ENCODE measurements at regions not wholly inside any gene's neighbourhood (a gene's known extent, or its start where the extent isn't known, plus 50 kb on each side); places are given as distances from the start of the nearest gene placed in this dataset.
A peak's percentile ranks its signal among the peaks of the same experiment; 100 is the strongest.
"Not testable (repeated sequence)": the region's sequence is repeated elsewhere in the genome, so short reads cannot be mapped to it uniquely, and the experiment has no call there.

DNA sequence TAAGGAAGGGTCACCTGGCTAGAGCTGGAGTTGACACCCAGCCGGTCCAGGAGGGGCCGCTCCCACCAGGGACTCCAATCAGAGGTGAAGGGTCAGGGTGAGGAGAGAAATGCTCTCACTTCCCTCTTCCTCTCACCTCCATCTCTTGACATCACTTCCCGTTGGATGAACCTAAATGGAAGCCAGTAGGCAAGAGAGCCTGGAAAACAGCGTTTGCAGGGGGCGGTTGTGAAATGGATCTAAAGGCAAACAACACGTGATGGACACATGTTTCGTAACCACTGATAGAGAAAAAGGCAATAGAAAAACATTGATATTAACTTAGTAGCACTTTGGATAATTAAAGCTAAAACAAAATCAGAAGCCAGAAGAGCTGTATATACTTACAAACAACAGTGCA, 105.6 kb upstream of the FOXA2 start:
- H3K4me3 ChIP-seq (ENCODE audit: control insufficient read depth, low read depth, low read length): no peak overlapping the region
- DNase-seq (ENCODE audit: low read depth): no peak
- TF ChIP-seq, protein P1, sequence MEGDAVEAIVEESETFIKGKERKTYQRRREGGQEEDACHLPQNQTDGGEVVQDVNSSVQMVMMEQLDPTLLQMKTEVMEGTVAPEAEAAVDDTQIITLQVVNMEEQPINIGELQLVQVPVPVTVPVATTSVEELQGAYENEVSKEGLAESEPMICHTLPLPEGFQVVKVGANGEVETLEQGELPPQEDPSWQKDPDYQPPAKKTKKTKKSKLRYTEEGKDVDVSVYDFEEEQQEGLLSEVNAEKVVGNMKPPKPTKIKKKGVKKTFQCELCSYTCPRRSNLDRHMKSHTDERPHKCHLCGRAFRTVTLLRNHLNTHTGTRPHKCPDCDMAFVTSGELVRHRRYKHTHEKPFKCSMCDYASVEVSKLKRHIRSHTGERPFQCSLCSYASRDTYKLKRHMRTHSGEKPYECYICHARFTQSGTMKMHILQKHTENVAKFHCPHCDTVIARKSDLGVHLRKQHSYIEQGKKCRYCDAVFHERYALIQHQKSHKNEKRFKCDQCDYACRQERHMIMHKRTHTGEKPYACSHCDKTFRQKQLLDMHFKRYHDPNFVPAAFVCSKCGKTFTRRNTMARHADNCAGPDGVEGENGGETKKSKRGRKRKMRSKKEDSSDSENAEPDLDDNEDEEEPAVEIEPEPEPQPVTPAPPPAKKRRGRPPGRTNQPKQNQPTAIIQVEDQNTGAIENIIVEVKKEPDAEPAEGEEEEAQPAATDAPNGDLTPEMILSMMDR (conservative IDR thresholded peaks at IDR 0.05; ENCODE audit: control insufficient read depth, insufficient read depth, low read depth, low read length): no peak

DNA sequence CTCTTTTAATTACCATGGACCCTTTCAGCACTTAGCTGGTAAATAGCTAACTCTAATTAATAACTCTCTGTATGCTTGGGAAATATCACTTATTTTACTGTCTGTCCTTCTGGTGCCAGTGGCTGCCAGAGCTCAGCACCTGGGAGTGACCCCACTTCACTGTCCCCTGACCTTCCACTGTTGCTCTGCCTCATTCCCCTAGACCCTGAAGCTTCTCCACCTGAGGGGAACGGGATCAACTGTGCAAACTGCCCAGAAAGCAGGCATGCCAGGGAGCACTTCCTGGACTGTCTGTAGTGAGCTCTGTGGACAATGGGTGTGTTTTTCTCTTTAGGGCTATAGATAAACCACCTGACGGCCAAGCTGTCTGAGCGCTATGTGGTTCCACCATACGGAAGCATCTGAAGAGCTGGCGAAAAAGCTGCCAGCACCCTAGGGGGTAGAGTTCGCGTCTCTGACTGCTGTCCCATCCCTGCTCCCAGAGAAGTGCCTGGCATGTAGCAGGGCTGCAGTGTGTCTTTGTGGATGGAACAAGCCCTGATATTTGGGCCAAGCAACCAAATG, 106.3 kb upstream of the FOXA2 start:
- DNase-seq (ENCODE audit: low read depth): no peak
- H3K4me3 ChIP-seq (ENCODE audit: control insufficient read depth, low read depth, low read length): no peak overlapping the region
- TF ChIP-seq, protein P1 (conservative IDR thresholded peaks at IDR 0.05; ENCODE audit: control insufficient read depth, insufficient read depth, low read depth, low read length): no peak

DNA sequence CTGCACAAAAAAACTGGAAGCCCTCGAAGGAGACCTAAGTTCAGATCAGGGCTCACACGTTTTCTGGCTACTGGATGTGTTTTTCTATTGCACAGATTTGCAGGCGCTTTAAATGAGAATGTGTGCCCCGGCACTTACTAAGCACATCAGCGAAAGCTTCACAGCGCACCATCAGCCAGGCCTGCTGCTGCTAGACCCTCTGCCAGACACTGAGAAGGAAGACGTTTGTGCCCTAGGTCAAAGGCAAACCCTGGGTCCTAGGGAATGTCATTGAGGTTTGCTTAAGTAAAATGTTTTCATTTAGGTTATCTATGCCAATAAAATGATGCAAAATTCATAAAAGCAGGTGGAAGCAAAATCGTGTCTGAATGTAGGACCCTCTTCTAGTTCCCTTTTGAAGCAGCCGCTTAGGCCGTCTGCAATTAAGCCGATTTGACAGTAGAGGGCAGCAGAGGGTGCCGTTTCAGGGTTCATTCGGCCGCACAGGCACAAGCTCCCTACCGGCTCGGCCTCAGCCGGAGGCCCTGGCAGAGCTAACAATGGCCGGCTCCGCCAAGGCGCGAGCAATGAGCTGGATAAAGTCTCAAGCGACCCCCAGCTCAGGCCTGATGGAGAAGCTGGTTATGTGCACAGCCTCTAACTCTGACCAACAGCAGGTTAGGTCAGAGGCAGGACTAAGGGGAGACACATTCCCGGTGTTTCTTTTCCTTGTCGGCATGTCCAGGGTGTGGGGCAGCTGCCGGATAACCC, 107.2 kb upstream of the FOXA2 start:
- peak; percentile 64 for DNase-seq (ENCODE audit: low read depth)
- TF ChIP-seq, protein P1 (conservative IDR thresholded peaks at IDR 0.05; ENCODE audit: control insufficient read depth, insufficient read depth, low read depth, low read length): peak; percentile 83
- H3K4me3 ChIP-seq (ENCODE audit: control insufficient read depth, low read depth, low read length): no peak overlapping the region

- no peak for DNase-seq (ENCODE audit: low read depth)
- no peak overlapping the region for H3K4me3 ChIP-seq (ENCODE audit: control insufficient read depth, low read depth, low read length)
- TF ChIP-seq, protein P1 (conservative IDR thresholded peaks at IDR 0.05; ENCODE audit: control insufficient read depth, insufficient read depth, low read depth, low read length): no peak
Measured at GRCh38 chr20:22692119-22692475, 107.7 kb upstream of the FOXA2 start.

GRCh38 chr20:22692620-22693019, 108.2 kb upstream of the FOXA2 start:
- DNase-seq (ENCODE audit: low read depth): not testable (repeated sequence)

DNA sequence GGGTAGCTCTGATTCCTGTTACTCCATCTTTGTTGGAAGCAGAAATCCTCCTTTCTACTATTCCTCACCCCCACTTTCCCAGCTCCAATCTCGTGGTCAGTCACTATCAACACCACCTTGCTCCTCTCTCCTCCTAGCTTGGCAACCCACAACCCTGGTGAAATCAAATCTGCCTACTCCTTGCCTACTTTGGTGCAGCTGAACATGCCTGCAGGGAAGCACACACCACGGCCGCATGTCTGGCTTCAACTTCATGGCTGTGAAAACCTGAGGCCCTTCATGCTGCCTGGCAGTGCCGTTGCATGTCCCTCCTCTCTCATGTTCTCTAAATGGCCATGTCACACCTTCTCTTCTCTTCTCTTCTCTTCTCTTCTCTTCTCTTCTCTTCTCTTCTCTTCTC, 112.4 kb upstream of the FOXA2 start:
- TF ChIP-seq, protein P1 (conservative IDR thresholded peaks at IDR 0.05; ENCODE audit: control insufficient read depth, insufficient read depth, low read depth, low read length): no peak
- DNase-seq (ENCODE audit: low read depth): no peak
- no peak overlapping the region for H3K4me3 ChIP-seq (ENCODE audit: control insufficient read depth, low read depth, low read length)

More at GRCh38 chr20:22692620-22693019, 108.2 kb upstream of the FOXA2 start:
- H3K4me3 ChIP-seq (ENCODE audit: control insufficient read depth, low read depth, low read length): not testable (repeated sequence)

DNA sequence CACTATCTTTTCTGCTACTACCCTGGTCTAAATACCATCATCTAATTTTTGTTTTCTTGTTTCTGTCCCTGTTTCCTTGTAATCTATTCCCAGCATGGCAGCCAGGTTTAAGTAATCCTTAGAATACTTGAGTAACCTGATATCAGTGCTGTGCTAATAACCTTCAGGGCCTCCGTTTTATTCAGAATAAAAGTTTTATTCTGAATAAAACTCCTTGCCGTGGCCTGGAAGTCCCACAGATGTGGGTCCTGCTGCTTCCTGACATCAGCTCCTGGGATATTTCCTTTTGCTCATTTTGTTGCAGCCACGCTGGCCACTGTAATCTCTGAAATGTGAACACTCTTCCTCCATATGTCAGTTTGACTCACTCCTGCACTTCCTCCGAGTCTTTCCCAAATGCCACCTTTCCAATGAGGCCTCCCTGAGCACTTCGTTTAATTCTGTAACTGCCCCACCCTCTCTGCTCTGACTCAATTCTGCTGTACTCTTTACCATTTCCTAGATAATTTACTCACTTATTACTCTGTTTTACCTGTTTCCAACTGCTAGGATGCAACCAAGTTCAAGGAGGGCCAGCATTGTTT, 114.0 kb upstream of the FOXA2 start:
- DNase-seq (ENCODE audit: low read depth): no peak
- TF ChIP-seq, protein P1 (conservative IDR thresholded peaks at IDR 0.05; ENCODE audit: control insufficient read depth, insufficient read depth, low read depth, low read length): no peak
- H3K4me3 ChIP-seq (ENCODE audit: control insufficient read depth, low read depth, low read length): no peak overlapping the region
